Coronary artery (tissue), 2 donors: ENCODE measurements at regions not wholly inside any gene's neighbourhood (a gene's known extent, or its start where the extent isn't known, plus 50 kb on each side); places are given as distances from the start of the nearest gene placed in this dataset.

Experiments used
- DNase-seq: peaks from one replicate; pipeline ENCODE4 v3.0.0-alpha.2; 2017; ENCODE audit warnings: low spot score
- H3K27ac ChIP-seq, 2 donors: fragments of 200-600 bp; sonication (generic); one replicate each; pipeline ENCODE4 v1.5.1; 2016 to 2019
- H3K4me3 ChIP-seq: fragments of 200-600 bp; sonication (generic); 2 replicates; pipeline ENCODE4 v1.5.1; 2016; ENCODE audit warnings: mild to moderate bottlenecking, moderate library complexity
- TF ChIP-seq, protein P1 (sequence below): fragments of 200-600 bp; sonication (generic); IDR thresholded peaks from one replicate; pipeline ENCODE4 v1.5.1; 2019; ENCODE audit warnings: antibody characterized with exemption

DNA sequence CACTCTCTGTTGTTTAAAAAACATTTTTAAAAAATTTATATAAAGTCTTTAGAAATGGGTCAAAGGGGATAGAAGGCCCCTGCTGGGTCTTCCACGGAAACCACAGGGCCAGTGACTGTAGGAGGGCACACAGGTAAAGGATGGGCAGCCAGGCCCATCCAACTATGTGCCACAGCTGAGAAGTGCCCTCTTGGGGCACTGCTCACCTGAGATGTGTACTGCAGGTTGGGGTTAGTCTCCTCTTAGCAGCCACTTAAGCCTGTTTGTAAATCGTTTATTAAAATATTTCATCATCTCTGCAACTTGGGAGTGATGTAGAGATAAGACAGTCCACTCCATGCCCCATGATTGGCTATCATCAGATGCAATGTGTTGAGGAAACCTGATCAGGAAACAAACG is 222.4 kb downstream of the DIRAS2 start:
- H3K27ac ChIP-seq, result no peak overlapping the region
- TF ChIP-seq, protein P1, sequence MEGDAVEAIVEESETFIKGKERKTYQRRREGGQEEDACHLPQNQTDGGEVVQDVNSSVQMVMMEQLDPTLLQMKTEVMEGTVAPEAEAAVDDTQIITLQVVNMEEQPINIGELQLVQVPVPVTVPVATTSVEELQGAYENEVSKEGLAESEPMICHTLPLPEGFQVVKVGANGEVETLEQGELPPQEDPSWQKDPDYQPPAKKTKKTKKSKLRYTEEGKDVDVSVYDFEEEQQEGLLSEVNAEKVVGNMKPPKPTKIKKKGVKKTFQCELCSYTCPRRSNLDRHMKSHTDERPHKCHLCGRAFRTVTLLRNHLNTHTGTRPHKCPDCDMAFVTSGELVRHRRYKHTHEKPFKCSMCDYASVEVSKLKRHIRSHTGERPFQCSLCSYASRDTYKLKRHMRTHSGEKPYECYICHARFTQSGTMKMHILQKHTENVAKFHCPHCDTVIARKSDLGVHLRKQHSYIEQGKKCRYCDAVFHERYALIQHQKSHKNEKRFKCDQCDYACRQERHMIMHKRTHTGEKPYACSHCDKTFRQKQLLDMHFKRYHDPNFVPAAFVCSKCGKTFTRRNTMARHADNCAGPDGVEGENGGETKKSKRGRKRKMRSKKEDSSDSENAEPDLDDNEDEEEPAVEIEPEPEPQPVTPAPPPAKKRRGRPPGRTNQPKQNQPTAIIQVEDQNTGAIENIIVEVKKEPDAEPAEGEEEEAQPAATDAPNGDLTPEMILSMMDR, result no peak

DNA sequence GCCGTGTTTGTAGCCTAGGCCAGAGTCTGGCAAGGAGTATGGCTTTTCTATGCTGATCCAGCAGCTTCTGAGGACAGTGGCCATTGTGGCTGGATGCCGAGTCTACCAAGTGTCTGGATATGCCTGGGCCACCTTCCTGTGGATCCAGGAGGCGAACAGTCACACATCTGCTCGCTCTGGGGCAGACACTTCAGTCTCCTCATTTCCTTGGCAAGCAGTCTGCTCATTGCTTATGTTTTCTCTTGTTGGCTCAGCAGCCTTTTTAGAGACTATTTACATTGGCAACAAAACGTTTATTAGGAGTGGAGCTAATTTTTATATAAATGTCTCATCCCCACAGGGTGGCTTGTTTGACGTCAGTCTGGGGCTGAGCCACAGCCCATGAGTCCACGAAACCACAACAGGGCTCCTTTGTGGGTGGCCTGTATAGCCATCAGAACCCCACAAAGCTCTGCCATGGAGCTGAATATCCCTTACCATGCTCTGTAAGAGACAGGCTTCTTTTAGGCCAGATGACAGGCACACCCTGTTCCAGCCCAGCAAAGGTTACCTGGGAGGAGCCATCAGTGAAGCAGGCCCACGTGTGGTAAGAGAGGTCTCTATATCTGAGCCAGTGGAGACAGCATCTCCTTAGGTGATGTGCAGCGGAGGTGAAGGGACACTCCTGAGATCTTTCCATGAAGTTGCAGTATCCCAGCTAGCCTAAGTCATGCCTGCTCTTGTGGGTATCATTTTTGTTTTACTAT is 221.7 kb downstream of the DIRAS2 start:
- no peak for DNase-seq
- no peak overlapping the region for H3K4me3 ChIP-seq
- no peak overlapping the region for H3K27ac ChIP-seq
- TF ChIP-seq, protein P1, result no peak

More for the DNA sequence above, 222.4 kb downstream of the DIRAS2 start:
- DNase-seq, result no peak
- no peak overlapping the region for H3K4me3 ChIP-seq

DNA sequence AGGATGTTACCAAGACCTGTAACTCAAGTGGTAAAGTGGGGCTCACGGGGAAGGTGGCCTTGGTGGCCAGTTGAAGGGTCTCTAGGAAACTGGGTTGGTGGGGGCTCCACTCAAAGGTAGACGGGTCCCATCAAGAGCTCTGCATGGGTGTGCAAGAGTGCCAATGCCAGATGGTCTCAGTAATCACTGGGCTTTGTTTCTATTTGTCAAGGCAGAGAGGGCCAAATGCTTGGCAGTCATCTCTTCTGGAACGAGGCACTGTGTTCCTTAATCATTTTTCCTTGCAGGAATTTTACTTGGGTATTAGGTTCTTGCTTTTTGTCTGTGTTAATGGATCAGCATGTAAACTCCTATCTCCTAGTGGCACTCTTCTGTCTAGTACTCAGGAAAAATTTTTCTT is 220.8 kb downstream of the DIRAS2 start:
- Histone ChIP-seq H3K27ac (no peak overlapping the region), H3K4me3 (no peak overlapping the region)
- no peak for DNase-seq
- TF ChIP-seq, protein P1, result no peak

DNA sequence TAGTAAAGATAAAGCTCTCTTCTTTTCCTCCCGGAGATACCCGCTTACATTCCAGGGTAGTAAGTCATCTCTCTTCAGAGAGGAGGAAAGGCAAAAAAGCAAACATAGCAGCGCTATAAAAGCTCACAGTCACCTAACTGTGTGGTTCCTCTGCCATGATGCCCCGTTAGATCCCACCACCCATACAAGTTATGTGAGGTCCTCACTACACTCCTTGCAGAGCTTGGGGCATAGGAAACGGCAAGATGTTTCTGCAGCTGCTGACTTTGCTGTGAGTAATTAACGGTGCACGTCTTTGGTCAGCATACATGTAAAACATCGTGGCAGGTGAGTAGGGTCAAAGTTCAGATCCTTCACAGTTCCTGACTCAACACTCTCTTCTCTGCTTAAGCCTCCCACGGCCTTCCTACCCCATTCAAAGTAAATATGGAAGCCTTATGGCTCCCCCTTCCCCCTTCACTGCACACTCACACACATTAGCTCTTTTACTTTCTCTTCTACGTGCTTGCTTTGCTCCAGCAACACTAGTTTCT is 218.9 kb downstream of the DIRAS2 start:
- Histone ChIP-seq H3K27ac (no peak overlapping the region), H3K4me3 (no peak overlapping the region)
- TF ChIP-seq, protein P1, result no peak
- no peak for DNase-seq

DNA sequence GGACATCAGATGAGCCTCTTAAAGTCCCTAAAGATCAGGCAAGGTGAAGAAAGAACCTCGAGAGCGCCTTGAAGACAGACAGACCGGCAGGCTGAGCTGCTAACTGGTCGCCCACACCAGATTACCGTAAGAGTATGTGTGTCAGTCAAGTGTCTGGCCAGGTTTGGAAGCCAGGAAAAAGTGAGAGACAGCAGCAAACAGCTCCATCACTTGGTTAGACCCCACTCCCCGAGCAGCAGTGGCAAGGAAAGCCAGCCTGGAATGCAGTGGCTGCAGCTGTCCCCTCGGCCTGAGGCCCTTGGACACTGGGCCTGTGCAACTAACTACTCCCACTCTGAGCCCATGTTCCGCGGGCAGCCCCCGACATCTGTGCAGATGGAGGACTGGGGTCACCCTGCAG is 214.1 kb downstream of the DIRAS2 start:
- no peak for DNase-seq
- H3K27ac ChIP-seq, result no peak overlapping the region
- no peak overlapping the region for H3K4me3 ChIP-seq
- TF ChIP-seq, protein P1, result no peak

DNA sequence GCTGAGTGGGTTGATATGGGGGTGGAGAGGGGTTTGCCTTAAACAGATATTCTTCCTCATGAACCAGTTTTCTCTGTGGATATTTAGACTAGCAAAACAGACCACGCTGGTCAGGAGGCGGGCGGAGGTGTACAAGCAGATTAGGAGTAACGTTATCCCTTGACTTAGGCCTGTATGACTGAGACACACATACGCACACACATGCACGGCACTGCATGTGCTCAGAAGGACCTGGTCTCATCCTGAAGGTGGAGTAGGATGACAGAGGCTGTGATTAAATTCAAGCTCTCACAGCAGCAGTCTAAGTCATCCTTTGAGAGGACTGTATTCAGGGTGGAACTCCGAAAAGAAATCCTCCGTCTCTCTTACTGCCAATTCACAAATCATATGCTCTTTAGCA is 209.7 kb downstream of the DIRAS2 start:
- Histone ChIP-seq H3K27ac (no peak overlapping the region), H3K4me3 (no peak overlapping the region)
- no peak for DNase-seq
- TF ChIP-seq, protein P1, result no peak

DNA sequence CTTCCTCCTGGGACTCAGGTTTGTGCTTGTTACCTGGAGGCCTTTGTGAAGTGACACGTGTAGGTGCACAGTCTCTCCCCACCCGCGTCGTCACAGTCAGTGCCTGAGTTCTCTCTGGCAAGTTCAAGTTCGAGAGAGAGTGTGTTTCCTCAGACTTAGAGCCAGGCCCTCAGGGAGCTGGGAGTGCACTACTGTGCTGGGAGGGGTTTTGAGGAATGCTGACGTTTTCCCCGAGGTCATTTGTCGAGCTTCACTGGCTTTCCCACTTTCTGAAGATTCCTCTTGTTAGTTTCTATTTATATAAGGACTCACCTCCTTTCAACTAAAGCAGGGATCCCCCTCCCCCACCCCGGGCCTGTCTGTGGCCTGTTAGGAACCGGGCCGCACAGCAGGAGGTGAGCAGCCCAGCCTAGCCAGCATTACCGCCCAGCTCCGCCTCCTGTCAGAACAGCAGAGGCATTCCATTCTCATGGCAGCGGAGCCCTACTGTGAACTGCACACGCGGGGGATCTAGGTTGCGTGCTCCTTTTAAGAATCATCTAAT is 209.2 kb downstream of the DIRAS2 start:
- no peak overlapping the region for H3K4me3 ChIP-seq
- DNase-seq, result no peak
- no peak overlapping the region for H3K27ac ChIP-seq
- TF ChIP-seq, protein P1, result no peak
